Midbrain (tissue), 1 donor: ENCODE measurements at regions not wholly inside any gene's neighbourhood (a gene's known extent, or its start where the extent isn't known, plus 50 kb on each side); places are given as distances from the start of the nearest gene placed in this dataset.

Experiments used
- DNase-seq: peaks from one replicate; lab custom pipeline; 2025; lab: John Stamatoyannopoulos, UW

DNA sequence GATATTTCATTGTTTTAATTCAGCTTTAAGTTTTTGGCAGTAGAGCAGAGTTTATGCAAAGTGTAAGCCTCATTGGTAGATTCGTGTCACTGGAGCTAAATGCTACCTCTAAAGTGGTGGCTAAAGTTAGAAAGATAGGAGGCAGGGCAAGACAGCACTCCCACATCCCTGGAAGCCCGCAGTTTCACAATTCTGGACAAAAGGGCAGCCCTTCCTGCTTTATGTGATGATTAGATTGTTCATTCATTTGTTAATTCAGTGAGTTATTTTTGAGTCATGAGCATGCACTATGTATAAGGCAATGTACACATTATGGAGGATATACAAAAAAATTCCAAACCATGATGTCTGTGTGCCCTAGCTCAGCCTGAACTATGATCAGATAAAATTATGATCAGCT, 52.1 kb upstream of the EIF3M start:
- no peak for DNase-seq

GRCh38 chr11:32529994-32530588, 53.5 kb upstream of the EIF3M start:
- DNase-seq, result no peak

- peak; percentile 33 for DNase-seq
Observed at GRCh38 chr11:32527261-32528175, 56.1 kb upstream of the EIF3M start.

DNA sequence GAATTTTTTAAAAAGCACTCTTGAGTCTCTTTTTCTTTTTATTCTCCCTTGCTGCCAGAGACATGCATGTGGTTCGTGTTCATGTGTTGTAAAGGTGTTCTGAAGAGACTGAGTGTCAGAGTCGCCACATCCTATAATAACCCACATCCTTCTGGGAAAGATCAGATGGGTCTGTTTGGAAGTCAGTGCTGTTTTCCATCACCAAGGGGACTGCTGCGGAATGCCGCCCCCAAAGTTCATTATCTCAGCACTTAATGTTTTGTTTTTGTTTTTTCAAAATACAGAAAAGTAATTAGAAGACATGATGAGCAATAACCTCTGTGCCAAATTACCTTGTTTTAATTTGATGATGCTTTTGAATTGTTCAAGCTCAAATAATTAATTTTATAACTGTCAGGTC, 56.9 kb upstream of the EIF3M start:
- DNase-seq, result no peak

DNA sequence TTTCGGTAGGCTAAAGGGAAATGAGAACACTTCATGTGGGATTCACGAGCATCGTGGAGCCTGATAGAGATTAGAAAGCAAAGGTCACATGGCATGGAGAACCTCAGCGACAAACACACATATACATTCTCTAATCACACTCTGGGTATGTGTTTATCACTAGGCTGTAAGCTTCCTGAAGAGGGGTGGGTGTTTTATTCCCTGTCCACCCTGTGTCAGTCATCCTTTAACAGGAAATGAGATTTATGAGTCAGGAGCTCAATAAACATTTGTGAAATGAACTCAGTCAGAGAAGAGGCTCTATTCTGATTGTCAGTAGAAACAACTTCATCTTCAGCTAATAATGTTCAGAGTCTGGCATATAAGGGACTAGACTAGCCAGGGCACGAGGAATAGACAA, 71.7 kb upstream of the EIF3M start:
- DNase-seq, result no peak

DNA sequence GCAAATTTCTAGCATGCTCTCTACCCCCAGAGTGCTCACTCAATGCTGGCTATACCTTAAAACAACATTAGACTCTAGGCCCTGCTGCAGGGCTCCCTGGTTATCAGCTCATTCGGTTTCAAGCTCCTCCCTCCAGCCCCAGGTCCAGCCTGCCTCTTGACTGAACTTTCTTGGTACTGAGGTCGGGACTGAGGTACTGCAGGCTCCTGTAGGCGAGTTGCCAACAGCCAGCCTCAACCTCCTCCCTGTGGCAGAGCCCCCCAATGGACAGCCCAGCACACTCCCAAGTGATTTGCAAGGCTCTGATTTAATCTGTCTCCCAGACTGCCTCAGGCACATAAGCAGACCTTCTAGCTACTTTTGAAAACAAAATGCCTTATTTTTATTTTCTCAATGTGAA, 73.6 kb upstream of the EIF3M start:
- DNase-seq, result no peak

DNA sequence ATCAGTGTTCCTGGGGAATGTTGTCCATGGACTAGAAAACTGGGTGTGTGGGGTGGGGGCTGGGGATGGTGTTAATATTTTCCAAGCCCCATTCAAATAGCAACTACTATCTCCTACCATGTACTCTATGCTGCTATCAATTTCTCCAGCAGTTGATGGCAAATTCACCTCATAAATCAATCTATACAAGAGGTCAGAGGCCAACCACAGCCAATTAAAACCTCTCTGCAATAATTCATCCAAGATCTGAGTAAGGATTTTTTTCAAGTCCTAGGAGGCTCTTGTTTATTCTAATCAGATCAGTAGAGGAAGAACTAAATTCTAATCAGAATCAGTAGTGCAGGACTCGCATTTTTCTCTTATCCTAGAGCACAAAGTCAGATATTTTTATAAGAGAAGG, 73.4 kb upstream of the WT1 start:
- DNase-seq, result no peak

DNA sequence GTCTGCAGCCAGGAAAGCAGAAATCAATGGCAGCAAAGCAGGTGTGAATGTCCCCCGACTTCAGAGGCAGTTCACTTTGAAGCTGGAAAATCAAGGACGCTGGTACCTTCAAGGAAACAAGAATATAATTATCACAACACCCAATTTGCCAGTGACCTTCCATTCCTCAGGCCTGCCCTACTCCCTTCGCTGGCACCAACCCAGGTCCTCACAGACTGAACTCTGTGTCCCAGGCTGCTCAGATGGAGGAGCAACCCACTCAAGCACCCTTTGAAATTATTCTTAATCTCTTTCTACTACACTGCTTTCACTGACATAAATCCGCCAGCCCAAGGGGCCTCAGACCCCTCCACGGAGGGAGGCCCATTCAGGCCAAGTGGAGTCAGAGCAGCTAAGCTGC, 64.7 kb upstream of the WT1 start:
- no peak for DNase-seq

DNA sequence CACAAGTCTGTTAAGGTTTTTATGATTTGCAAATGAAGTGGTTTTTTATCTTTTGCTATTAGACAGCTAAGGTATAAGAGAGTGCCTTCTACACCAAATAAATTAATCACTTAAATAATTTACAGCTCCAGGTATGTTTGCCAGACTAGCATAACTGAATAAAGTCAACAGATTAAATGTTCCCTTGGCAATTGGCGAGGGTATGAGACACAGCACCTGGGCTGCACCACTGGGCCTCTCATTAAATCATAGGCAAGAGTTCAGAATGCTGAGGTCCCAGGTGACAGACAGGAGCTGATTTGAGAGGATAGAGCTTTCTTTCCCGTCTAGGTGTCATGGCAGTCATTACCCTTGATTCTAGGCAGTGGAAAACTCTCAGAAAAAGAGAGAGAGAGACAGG, 62.6 kb upstream of the WT1 start:
- no peak for DNase-seq

- no peak for DNase-seq
Observed at GRCh38 chr11:32494629-32495028, 59.3 kb upstream of the WT1 start.

DNA sequence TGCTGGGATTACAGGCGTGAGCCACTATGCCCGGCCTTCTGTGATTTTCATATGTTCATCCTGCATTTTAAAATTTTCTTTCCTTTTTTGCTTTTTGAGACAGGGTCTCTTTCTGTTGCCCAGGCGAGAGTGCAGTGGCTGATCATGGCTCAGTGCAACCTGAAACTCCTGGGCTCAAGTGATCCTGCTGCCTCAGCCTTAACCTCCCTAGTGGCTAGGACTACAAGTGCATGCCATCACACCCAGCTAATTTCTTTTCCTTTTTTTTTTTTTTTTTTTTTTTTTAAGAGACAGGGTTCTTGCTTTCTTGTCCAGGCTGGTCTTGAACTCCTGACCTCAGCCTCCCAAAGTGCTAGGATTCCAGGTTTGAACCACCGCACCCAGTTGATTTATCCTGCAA, 54.1 kb upstream of the WT1 start:
- DNase-seq, result no peak

DNA sequence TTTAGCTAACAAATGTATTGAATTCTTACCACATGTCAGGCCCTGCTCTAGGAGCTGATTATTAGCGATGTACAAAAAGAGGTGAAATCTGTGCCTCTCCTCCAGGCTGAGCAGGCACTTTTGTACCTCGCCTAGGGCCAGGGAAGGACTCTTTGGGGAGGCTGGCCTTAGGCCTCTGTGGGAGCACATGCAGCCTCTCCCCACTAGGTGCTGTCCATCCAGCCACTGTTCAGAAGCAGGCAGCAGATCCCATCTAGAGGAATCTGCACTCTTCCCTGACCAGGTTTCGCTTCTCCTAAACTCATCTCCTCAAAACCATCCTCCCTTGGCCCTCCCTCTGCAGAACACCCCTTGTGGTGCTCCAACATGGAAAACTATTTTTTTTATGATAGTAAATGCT, 51.9 kb upstream of the WT1 start:
- no peak for DNase-seq

DNA sequence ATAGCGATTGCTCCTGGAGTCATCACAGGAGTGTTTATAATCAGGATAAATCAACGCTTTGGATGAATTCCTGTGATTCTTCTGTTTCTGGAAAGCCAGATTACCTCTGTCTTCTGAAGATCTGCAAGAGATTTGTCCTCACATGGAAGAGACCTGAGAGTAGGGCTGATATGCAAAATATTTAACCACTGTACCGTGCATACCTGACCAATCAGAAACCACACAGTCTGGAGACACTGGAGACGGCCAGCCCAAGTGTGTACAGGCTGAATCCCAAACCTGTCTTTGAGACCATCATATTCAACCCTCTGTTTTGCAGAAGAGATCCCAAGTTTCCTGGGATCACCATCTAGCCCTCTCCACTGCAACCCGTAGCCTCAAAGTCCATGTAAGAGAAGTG, 50.4 kb upstream of the WT1 start:
- DNase-seq, result no peak
